ENCODE measurements at regions not wholly inside any gene's neighbourhood (a gene's known extent, or its start where the extent isn't known, plus 50 kb on each side); places are given as distances from the start of the nearest gene placed in this dataset.

- Histone ChIP-seq H3K9ac (replicated peaks; ENCODE audit: extremely low read depth, insufficient read depth, low read length) (no peak overlapping the region), H3K4me1 (ENCODE audit: control insufficient read depth, extremely low read depth, insufficient read depth, low read length) (no peaks in the 10 kb centered on the region), H3K4me3 (replicated peaks in 1 of 3; ENCODE audit: insufficient read depth in 1 of 3, low read depth in 1 of 3, low read length in 3 of 3) (no peak overlapping the region), H3K79me2 (ENCODE audit: control insufficient read depth, insufficient read depth, low read length) (no peaks in the 10 kb centered on the region), H3K9me1 (replicated peaks; ENCODE audit: control insufficient read depth, extremely low read depth, insufficient read depth, low read length) (no peaks in the 10 kb centered on the region), H3K27ac (ENCODE audit: insufficient read depth, low read depth, low read length) (no peak overlapping the region), H4K20me1 (replicated peaks; ENCODE audit: control insufficient read depth, extremely low read depth, insufficient read depth, low read length) (no peaks in the 10 kb centered on the region), H3K27me3 (ENCODE audit: control insufficient read depth in 2 of 2, insufficient read depth in 2 of 2, low read length in 2 of 2) (no peaks in the 10 kb centered on the region), H3K9me3 (replicated peaks; ENCODE audit: control insufficient read depth, insufficient read depth, low read length) (no peaks in the 10 kb centered on the region), H2AFZ (ENCODE audit: low read depth, low read length) (no peak overlapping the region), H3K4me2 (ENCODE audit: insufficient read depth, low read length) (no peak overlapping the region), H3K36me3 (ENCODE audit: control insufficient read depth in 2 of 2, extremely low read depth in 1 of 2, insufficient read depth in 2 of 2, low read length in 2 of 2) (no peaks in the 10 kb centered on the region)
- no peak for TF ChIP-seq EZH2 (IDR thresholded peaks at IDR 0.05; ENCODE audit: borderline replicate concordance, low read depth, low read length, severe bottlenecking)
- no peak for TF ChIP-seq FOS (IDR thresholded peaks at IDR 0.05; ENCODE audit: borderline replicate concordance, insufficient read depth, low read length)
- TF ChIP-seq MAX (IDR thresholded peaks at IDR 0.05; ENCODE audit: insufficient read depth, insufficient read length): no peak
- no peak for TF ChIP-seq CTCF (IDR thresholded peaks at IDR 0.05; ENCODE audit: extremely low read depth in 1 of 2, insufficient read depth in 1 of 2, low read depth in 1 of 2, low read length in 2 of 2)
- TF ChIP-seq JUN (IDR thresholded peaks at IDR 0.05; ENCODE audit: borderline replicate concordance, insufficient read depth, insufficient read length, low read depth): no peak
- no peak for TF ChIP-seq POLR2A (IDR thresholded peaks at IDR 0.05; ENCODE audit: low read depth, low read length)
- no peak for TF ChIP-seq POLR2AphosphoS5 (IDR thresholded peaks at IDR 0.05; ENCODE audit: insufficient read depth, low read depth, low read length)
- no peak for TF ChIP-seq MYC (IDR thresholded peaks at IDR 0.05; ENCODE audit: low read depth, low read length)
- no peak for TF ChIP-seq GATA2 (IDR thresholded peaks at IDR 0.05; ENCODE audit: insufficient read depth, insufficient read length, low read depth, low read length)
- intact Hi-C loops (cut with micrococcal nuclease): no loop called here
- no TSS peak for BruUV-seq (replicated peaks)
- POLR2A ChIA-PET: no interaction called here
- dilution Hi-C loops (cut with MboI; ENCODE audit: extremely low pct_ligation_motif_present, low sequenced_read_pairs): no loop called here
- no peak for FAIRE-seq
- CTCF ChIA-PET: no interaction called here
- no peak for DNase-seq (ENCODE audit: low read depth, low spot score)
Measured at GRCh38 chr5:125974679-125975078, 448.5 kb upstream of the GRAMD2B start.

All from endothelial cell of umbilical vein (primary cell).